Left lobe of liver (tissue), 2 donors: ENCODE measurements at regions not wholly inside any gene's neighbourhood (a gene's known extent, or its start where the extent isn't known, plus 50 kb on each side); places are given as distances from the start of the nearest gene placed in this dataset.

Experiments
- ATAC-seq: fragments of 200-7000 bp; cut with Tn5 transposase; one replicate; pipeline ENCODE4 v1.9.1; 2020; ENCODE audit warnings: mild to moderate bottlenecking, moderate library complexity
- DNase-seq: peaks from one replicate; pipeline ENCODE4 v3.0.0-alpha.2; 2020; ENCODE audit warnings: low spot score
- donor health status: DM: no; HTN: no; CAD: no; lungs with moderate emphysema.
- donor health status: DM: no; HTN: yes; CAD: no.

GRCh38 chr5:21694567-21694966 lies 1158.6 kb downstream of the CDH12 start:
- ATAC-seq (no peak), DNase-seq (no peak)

GRCh38 chr5:21693591-21693990 lies 1159.6 kb downstream of the CDH12 start:
- ATAC-seq: no peak

GRCh38 chr5:21689587-21689986 lies 1163.6 kb downstream of the CDH12 start:
- DNase-seq (no peak), ATAC-seq (no peak)

More at GRCh38 chr5:21693591-21693990, 1159.6 kb downstream of the CDH12 start:
- DNase-seq: no peak

- ATAC-seq (no peak), DNase-seq (no peak)
These were observed 1164.5 kb downstream of the CDH12 start for GRCh38 chr5:21688655-21689054.

GRCh38 chr5:21687621-21688020 lies 1165.5 kb downstream of the CDH12 start:
- ATAC-seq (no peak), DNase-seq (no peak)

GRCh38 chr5:21686706-21687105 lies 1166.4 kb downstream of the CDH12 start:
- no peak for DNase-seq
- no peak for ATAC-seq

- ATAC-seq: no peak
- DNase-seq: no peak
These were observed 1167.6 kb downstream of the CDH12 start for GRCh38 chr5:21685522-21685921.

- ATAC-seq (no peak), DNase-seq (no peak)
These were observed 1168.2 kb downstream of the CDH12 start for GRCh38 chr5:21684992-21685391.

GRCh38 chr5:21681911-21682310 lies 1171.2 kb downstream of the CDH12 start:
- no peak for DNase-seq
- ATAC-seq: no peak

GRCh38 chr5:21680641-21681040 lies 1172.5 kb downstream of the CDH12 start:
- DNase-seq: no peak
- no peak for ATAC-seq

- ATAC-seq (no peak), DNase-seq (no peak)
These were observed 1172.9 kb downstream of the CDH12 start for GRCh38 chr5:21680196-21680595.

- no peak for DNase-seq
- ATAC-seq: no peak
These were observed 1174.6 kb downstream of the CDH12 start for GRCh38 chr5:21678526-21678925.

- no peak for ATAC-seq
- DNase-seq: no peak
These were observed 1180.2 kb downstream of the CDH12 start for GRCh38 chr5:21672911-21673310.

GRCh38 chr5:21672360-21672759 lies 1180.8 kb downstream of the CDH12 start:
- ATAC-seq: no peak
- DNase-seq: no peak

- ATAC-seq (no peak), DNase-seq (no peak)
These were observed 1187.6 kb downstream of the CDH12 start for GRCh38 chr5:21665524-21665923.

GRCh38 chr5:21663082-21663481 lies 1190.1 kb downstream of the CDH12 start:
- ATAC-seq (no peak), DNase-seq (no peak)

- ATAC-seq (no peak), DNase-seq (no peak)
These were observed 1192.0 kb downstream of the CDH12 start for GRCh38 chr5:21661184-21661583.

- DNase-seq (no peak), ATAC-seq (no peak)
These were observed 1198.6 kb downstream of the CDH12 start for GRCh38 chr5:21654556-21654955.

- ATAC-seq: no peak
- no peak for DNase-seq
These were observed 1203.2 kb downstream of the CDH12 start for GRCh38 chr5:21649969-21650368.

- ATAC-seq: no peak
These were observed 1206.7 kb downstream of the CDH12 start for GRCh38 chr5:21646469-21646868.

GRCh38 chr5:21644032-21644431 lies 1209.1 kb downstream of the CDH12 start:
- DNase-seq (no peak), ATAC-seq (no peak)

More at GRCh38 chr5:21646469-21646868, 1206.7 kb downstream of the CDH12 start:
- no peak for DNase-seq

GRCh38 chr5:21642312-21642711 lies 1210.8 kb downstream of the CDH12 start:
- ATAC-seq (no peak), DNase-seq (no peak)

GRCh38 chr5:21623831-21624230 lies 1229.3 kb downstream of the CDH12 start:
- no peak for DNase-seq
- ATAC-seq: no peak
